Transverse colon (tissue), 4 donors: ENCODE measurements at regions not wholly inside any gene's neighbourhood (a gene's known extent, or its start where the extent isn't known, plus 50 kb on each side); places are given as distances from the start of the nearest gene placed in this dataset.
"Not testable (repeated sequence)": the region's sequence is repeated elsewhere in the genome, so short reads cannot be mapped to it uniquely, and the experiment has no call there.

Source experiments
- DNase-seq: peaks from one replicate; pipeline ENCODE4 v3.0.0-alpha.2; 2019
- H3K27ac ChIP-seq, 4 donors: fragments of 200-600 bp; sonication (generic); 2 replicates each; pipeline ENCODE4 v1.5.1; 2016 to 2018; ENCODE audit warnings: inconsistent platforms in 4 of 4
- H3K27me3 ChIP-seq: fragments of 200-600 bp; sonication (generic); 2 replicates; pipeline ENCODE4 v1.5.1; 2017; ENCODE audit warnings: inconsistent platforms
- H3K36me3 ChIP-seq, 4 donors: fragments of 200-600 bp; sonication (generic); 2 replicates each; pipeline ENCODE4 v1.5.1; 2017 to 2019; ENCODE audit warnings: inconsistent platforms in 4 of 4
- H3K4me1 ChIP-seq, 4 donors: fragments of 200-600 bp; sonication (generic); 2 replicates each; pipeline ENCODE4 v1.5.1; 2017 to 2020; ENCODE audit warnings: inconsistent platforms in 4 of 4
- H3K4me3 ChIP-seq, 4 donors: fragments of 200-600 bp; sonication (generic); 1 replicate in 1 of 4; 2 replicates in 3 of 4; pipeline versions ENCODE4 v1.5.1 to v1.6.1; 2017 to 2019; ENCODE audit warnings: inconsistent platforms in 4 of 4
- H3K9me3 ChIP-seq, 2 donors: fragments of 200-600 bp; sonication (generic); 2 replicates each; pipeline ENCODE4 v1.5.1; 2017 to 2019; ENCODE audit warnings: inconsistent platforms in 2 of 2
- EP300 ChIP-seq: sonication (generic); formaldehyde crosslinking; IDR thresholded peaks from one replicate; pipeline ENCODE4 v1.6.1; 2017; ENCODE audit warnings: antibody characterized with exemption, low read depth
- POLR2A ChIP-seq: fragments of 450-650 bp; IDR thresholded peaks from one replicate; pipeline ENCODE4 v1.6.1; 2016; ENCODE audit warnings: antibody characterized with exemption, mild to moderate bottlenecking, moderate library complexity
- POLR2AphosphoS5 ChIP-seq, 3 donors: sonication (generic); formaldehyde crosslinking; IDR thresholded peaks; one replicate each; pipeline ENCODE4 v1.6.1; 2016; ENCODE audit warnings: antibody characterized with exemption in 3 of 3
- WGBS, 2 donors: methylation state at CpG; one replicate each; pipeline ENCODE4 v1.1.5; 2018; ENCODE audit warnings: low coverage in 1 of 2; 5-methylcytosine and 5-hydroxymethylcytosine counted together
- in situ Hi-C, 4 donors: fragments of 200-750 bp; cut with MboI; loops; one replicate each; pipeline versions ENCODE4 v1.15.0 to v1.15.1; 2017; ENCODE audit warnings: low sequenced_read_pairs in 3 of 4, low pct_ligation_motif_present in 1 of 4, low pct_unique_long_range_greater_than_20kb in 1 of 4
- intact Hi-C: fragments of 100-400 bp; cut with DNase I; formaldehyde crosslinking; loops from one replicate; pipeline ENCODE4 v1.15.1; 2023; ENCODE audit warnings: low total_unique reads
- TF ChIP-seq, protein P1 (sequence below), 5 experiments: fragments of 200-600 bp in 3 of 5; fragments of 450-650 bp in 2 of 5; sonication (generic) in 3 of 5; IDR thresholded peaks; 1 replicate in 2 of 5; 2 replicates in 3 of 5; pipeline ENCODE4 v1.5.1; 2016 to 2017; ENCODE audit warnings: antibody characterized with exemption in 5 of 5, inconsistent platforms in 3 of 5, mild to moderate bottlenecking in 2 of 5, moderate library complexity in 1 of 5

DNA sequence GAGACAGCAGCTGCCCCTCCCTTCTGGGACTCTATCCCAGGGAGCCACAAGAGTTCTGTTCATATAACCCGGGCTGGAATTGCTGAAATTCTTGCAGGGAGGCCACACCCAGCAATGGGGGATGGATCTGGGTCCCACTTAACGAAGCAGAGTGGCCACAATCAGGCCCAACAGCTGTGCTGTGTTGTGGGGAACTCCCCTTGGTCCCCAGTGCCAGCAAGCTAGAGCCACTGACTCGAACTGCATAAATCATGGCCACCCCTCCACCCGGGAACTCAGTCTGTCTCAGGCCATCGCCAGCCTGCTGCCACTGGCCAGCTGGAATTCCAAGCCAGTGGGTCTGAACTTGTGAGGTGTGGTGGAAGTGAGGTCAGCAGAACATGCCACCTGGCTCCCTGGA lies 111.1 kb downstream of the KLF8 start:
- no peak for DNase-seq
- intact Hi-C loops (no loop called here), in situ Hi-C loops (no loop called here)
- H3K9me3 ChIP-seq, result no peaks in the 10 kb centered on the region
- 55% methylated on average over 5 of the region's 5 CpGs; no CpG with 5 or more reads in 1 of the 2 donors for WGBS, 2 donors
- no peak overlapping the region for H3K4me3 ChIP-seq
- H3K4me1 ChIP-seq, result no peaks in the 10 kb centered on the region
- TF ChIP-seq POLR2AphosphoS5 (IDR thresholded peaks at IDR 0.05) (no peak), EP300 (no peak)
- no peaks in the 10 kb centered on the region for H3K36me3 ChIP-seq
- H3K27me3 ChIP-seq, result no peaks in the 10 kb centered on the region
- H3K27ac ChIP-seq, result no peak overlapping the region

DNA sequence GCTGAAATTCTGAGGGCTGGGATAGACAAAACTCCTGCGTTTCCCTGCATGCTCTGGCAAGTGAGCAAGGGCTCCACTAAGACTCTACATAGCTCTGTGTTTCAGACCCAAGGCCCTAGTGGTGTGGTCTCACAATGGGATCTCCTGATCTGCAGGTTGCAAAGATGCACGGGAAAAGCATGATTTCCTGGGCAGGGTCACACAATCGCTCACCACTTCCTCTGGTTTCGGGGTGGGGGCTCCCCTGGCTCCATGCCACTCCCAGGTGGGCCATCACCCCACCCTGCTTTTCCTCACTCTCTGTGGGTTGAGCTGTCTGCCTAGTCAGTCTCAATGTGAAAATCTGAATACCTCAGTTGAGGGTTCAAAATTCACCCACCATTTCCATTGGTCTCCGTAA lies 111.5 kb downstream of the KLF8 start:
- Histone ChIP-seq H3K9me3 (no peaks in the 10 kb centered on the region), H3K27me3 (no peaks in the 10 kb centered on the region), H3K27ac (no peak overlapping the region), H3K4me1 (no peaks in the 10 kb centered on the region), H3K36me3 (no peaks in the 10 kb centered on the region), H3K4me3 (no peak overlapping the region)
- TF ChIP-seq POLR2A (no peak), POLR2AphosphoS5 (IDR thresholded peaks at IDR 0.05) (no peak), EP300 (no peak)
- TF ChIP-seq, protein P1, sequence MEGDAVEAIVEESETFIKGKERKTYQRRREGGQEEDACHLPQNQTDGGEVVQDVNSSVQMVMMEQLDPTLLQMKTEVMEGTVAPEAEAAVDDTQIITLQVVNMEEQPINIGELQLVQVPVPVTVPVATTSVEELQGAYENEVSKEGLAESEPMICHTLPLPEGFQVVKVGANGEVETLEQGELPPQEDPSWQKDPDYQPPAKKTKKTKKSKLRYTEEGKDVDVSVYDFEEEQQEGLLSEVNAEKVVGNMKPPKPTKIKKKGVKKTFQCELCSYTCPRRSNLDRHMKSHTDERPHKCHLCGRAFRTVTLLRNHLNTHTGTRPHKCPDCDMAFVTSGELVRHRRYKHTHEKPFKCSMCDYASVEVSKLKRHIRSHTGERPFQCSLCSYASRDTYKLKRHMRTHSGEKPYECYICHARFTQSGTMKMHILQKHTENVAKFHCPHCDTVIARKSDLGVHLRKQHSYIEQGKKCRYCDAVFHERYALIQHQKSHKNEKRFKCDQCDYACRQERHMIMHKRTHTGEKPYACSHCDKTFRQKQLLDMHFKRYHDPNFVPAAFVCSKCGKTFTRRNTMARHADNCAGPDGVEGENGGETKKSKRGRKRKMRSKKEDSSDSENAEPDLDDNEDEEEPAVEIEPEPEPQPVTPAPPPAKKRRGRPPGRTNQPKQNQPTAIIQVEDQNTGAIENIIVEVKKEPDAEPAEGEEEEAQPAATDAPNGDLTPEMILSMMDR (IDR thresholded peaks at IDR 0.05), result no peak
- no peak for DNase-seq
- intact Hi-C loops, result no loop called here
- 78% methylated on average over 4 of the region's 5 CpGs; no CpG with 5 or more reads in 1 of the 2 donors for WGBS, 2 donors
- in situ Hi-C loops, result no loop called here

DNA sequence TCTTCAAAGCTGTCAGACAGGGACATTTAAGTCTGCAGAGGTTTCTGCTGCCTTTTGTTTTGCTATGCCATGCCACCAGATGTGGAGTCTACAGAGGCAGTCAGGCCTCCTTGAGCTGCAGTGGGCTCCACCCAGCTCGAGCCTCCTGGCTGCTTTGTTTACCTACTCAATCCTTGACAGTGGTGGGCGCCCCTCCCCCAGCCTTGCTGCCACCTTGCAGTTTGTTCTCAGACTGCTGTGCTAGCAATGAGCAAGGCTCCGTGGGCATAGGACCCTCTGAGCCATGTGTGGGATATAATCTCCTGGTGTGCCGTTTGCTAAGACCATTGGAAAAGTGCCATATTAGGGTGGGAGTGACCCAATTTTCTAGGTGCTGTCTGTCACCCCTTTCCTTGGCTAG lies 126.0 kb downstream of the KLF8 start:
- H3K36me3 ChIP-seq, DNase-seq, H3K27ac ChIP-seq, in situ Hi-C loops, H3K4me1 ChIP-seq, H3K9me3 ChIP-seq, H3K4me3 ChIP-seq, intact Hi-C loops, H3K27me3 ChIP-seq: not testable (repeated sequence)
- 70% methylated on average over 4 of the region's 4 CpGs; no CpG with 5 or more reads in 1 of the 2 donors for WGBS, 2 donors

DNA sequence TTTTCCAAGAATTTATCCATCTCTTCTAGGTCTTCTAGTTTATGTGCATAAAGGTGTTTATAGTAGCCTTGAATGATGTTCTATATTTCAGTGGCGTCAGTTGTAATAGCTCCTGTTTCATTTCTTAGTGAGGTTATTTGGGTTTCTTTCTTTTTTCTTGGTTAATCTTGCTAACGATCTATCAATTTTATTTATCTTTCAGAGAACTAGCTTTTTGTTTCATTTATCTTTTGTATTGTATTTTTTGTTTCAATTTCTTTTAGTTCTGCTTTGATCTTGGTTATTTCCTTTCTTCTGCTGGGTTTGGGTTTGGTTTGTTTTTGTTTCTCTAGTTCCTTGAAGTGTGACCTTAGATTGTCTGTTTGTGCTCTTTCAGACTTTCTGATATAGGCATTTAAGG lies 133.0 kb downstream of the KLF8 start:
- intact Hi-C loops, result not testable (repeated sequence)

DNA sequence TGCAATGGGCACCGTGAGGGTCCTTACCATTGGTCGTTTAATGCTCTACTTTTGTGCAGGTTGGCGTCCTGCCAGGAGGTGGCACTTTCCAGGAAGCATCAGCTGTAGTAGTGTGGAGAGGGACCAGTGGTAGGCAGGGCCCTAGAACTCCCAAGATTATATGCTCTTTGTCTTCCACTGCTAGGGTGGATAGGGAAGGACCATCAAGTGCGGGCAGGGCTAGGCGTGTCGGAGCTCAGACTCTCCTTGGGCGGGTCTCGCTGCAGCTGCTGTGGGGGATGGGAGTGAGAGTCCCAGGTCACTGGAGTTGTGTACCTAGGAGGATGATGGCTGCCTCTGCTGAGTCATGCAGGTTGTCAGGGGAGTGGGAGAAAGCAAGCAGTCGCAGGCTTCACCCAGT lies 134.7 kb downstream of the KLF8 start:
- intact Hi-C loops (no loop called here), in situ Hi-C loops (no loop called here)
- WGBS, 2 donors, result 74% methylated on average over 9 of the region's 9 CpGs; no CpG with 5 or more reads in 1 of the 2 donors
- no peak overlapping the region for H3K27ac ChIP-seq
- H3K4me3 ChIP-seq, result no peak overlapping the region
- H3K4me1 ChIP-seq, result no peaks in the 10 kb centered on the region
- DNase-seq, result peak; percentile 52
- TF ChIP-seq POLR2A, result no peak
- TF ChIP-seq, protein P1 (IDR thresholded peaks at IDR 0.05), result no peak
- no peak for TF ChIP-seq EP300
- no peak for TF ChIP-seq POLR2AphosphoS5 (IDR thresholded peaks at IDR 0.05)
- H3K36me3 ChIP-seq, result no peaks in the 10 kb centered on the region
- no peaks in the 10 kb centered on the region for H3K27me3 ChIP-seq
- no peaks in the 10 kb centered on the region for H3K9me3 ChIP-seq

More for the DNA sequence above, 133.0 kb downstream of the KLF8 start:
- H3K4me3 ChIP-seq, H3K36me3 ChIP-seq, H3K4me1 ChIP-seq, H3K27me3 ChIP-seq, DNase-seq, in situ Hi-C loops, H3K9me3 ChIP-seq, H3K27ac ChIP-seq: not testable (repeated sequence)
- WGBS, 2 donors, result 80 to 100% methylated on average over 1 to 2 of the region's 2 CpGs

DNA sequence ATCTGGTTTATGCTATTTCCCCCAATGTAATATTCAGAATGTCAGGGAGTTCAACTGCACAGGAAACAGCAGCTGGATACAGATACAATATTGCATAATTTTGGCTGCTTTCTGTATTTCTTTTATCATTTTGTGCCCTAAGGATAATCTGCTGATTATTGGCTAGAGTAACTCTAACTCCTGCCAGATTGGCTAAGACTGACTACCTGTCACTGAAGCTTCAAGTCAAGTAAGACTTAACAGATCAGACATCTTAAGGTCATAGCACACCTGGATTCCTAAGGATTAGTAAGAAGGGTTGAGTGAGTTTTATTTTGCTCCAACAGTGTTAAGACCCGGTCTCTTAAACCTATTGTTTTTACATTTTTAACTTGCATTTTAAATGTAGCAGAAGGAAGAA lies 136.8 kb downstream of the KLF8 start:
- WGBS, 2 donors, result 73% methylated on average over 1 of the region's 1 CpG; no CpG with 5 or more reads in 1 of the 2 donors
- TF ChIP-seq EP300 (no peak), POLR2AphosphoS5 (IDR thresholded peaks at IDR 0.05) (no peak), POLR2A (no peak)
- TF ChIP-seq, protein P1 (IDR thresholded peaks at IDR 0.05), result no peak
- no peaks in the 10 kb centered on the region for H3K27me3 ChIP-seq
- H3K4me3 ChIP-seq, result no peak overlapping the region
- no peak for DNase-seq
- intact Hi-C loops, result no loop called here
- in situ Hi-C loops, result no loop called here
- H3K27ac ChIP-seq, result no peak overlapping the region
- H3K36me3 ChIP-seq, result no peaks in the 10 kb centered on the region
- H3K9me3 ChIP-seq, result no peaks in the 10 kb centered on the region
- H3K4me1 ChIP-seq, result no peaks in the 10 kb centered on the region

DNA sequence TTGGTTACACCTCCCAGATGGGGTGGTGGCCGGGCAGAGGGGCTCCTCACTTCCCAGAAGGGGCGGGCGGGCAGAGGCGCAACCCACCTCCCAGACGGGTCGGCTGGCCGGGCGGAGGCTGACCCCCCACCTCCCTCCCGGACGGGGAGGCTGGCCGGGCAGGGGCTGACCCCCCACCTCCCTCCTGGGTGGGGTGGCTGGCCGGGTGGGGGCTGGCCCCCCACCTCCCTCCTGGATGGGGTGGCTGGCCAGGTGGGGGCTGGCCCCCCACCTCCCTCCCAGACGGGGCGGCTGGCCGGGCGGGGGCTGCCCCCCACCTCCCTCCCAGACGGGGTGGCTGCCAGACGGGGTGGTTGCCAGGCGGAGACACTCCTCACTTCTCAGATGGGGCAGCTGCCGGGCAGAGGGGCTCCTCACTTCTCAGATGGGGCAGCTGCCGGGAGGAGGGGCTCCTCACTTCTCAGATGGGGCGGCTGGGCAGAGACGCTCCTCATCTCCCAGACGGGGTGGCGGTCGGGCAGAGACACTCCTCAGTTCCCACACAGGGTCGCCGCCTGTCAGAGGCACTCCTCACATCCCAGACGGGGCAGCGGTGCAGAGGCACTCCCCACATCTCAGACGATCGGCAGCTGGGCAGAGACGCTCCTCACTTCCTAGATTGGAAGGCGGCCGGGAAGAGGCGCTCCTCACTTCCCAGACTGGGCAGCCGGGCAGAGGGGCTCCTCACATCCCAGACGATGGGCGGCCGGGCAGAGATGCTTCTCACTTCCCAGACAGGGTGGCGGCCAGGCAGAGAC lies 148.0 kb downstream of the KLF8 start:
- intact Hi-C loops, in situ Hi-C loops, DNase-seq: not testable (repeated sequence)

More for the DNA sequence above, 148.0 kb downstream of the KLF8 start:
- H3K4me1 ChIP-seq, H3K27me3 ChIP-seq, H3K4me3 ChIP-seq, H3K36me3 ChIP-seq, H3K27ac ChIP-seq, H3K9me3 ChIP-seq: not testable (repeated sequence)
- WGBS, 2 donors, result 95% methylated on average over 16 of the region's 41 CpGs; no CpG with 5 or more reads in 1 of the 2 donors
